OCI-LY1 (cell line): ENCODE measurements at regions not wholly inside any gene's neighbourhood (a gene's known extent, or its start where the extent isn't known, plus 50 kb on each side); places are given as distances from the start of the nearest gene placed in this dataset.

Experiments used
- H2AFZ ChIP-seq: fragments of 200-600 bp; sonication (generic), shearing (Covaris generic); 2 replicates; pipeline ENCODE4 v1.6.0; 2014; ENCODE audit warnings: antibody characterized with exemption, mild to moderate bottlenecking, low read length
- H3F3A ChIP-seq: fragments of 200-600 bp; sonication (generic), shearing (Covaris generic); 2 replicates; pipeline ENCODE4 v1.6.0; 2014; ENCODE audit warnings: mild to moderate bottlenecking, antibody characterized with exemption, low read length, moderate library complexity; ENCODE audit not compliant: insufficient read depth
- H3K27ac ChIP-seq: fragments of 200-600 bp; sonication (generic); 2 replicates; pipeline ENCODE4 v1.5.1; 2014; ENCODE audit warnings: low read length, mixed run types, mild to moderate bottlenecking, low read depth; ENCODE audit not compliant: poor library complexity, severe bottlenecking
- H3K27me3 ChIP-seq: fragments of 200-600 bp; sonication (generic); 2 replicates; pipeline ENCODE4 v1.6.0; 2014; ENCODE audit warnings: antibody characterized with exemption, mild to moderate bottlenecking, low read length, moderate library complexity; ENCODE audit not compliant: insufficient read depth
- H3K36me3 ChIP-seq: fragments of 200-600 bp; sonication (generic); 2 replicates; pipeline ENCODE4 v1.6.1; 2014; ENCODE audit warnings: mild to moderate bottlenecking, antibody characterized with exemption, low read length, moderate library complexity, mixed read lengths; ENCODE audit not compliant: insufficient read depth
- H3K4me1 ChIP-seq: fragments of 200-600 bp; sonication (generic); 2 replicates; pipeline ENCODE4 v1.5.1; 2014; ENCODE audit warnings: mild to moderate bottlenecking, low read length, moderate library complexity; ENCODE audit not compliant: insufficient read depth, severe bottlenecking
- H3K4me2 ChIP-seq: fragments of 200-600 bp; sonication (generic), shearing (Covaris generic); 2 replicates; pipeline ENCODE4 v1.6.1; 2014; ENCODE audit warnings: low read length
- H3K4me3 ChIP-seq: fragments of 200-600 bp; sonication (generic); 2 replicates; pipeline ENCODE4 v1.5.1; 2014; ENCODE audit warnings: low read length, low read depth, mild to moderate bottlenecking, mixed read lengths; ENCODE audit not compliant: poor library complexity, severe bottlenecking
- H3K79me2 ChIP-seq: fragments of 200-600 bp; shearing (Covaris generic); 2 replicates; pipeline ENCODE4 v1.6.1; 2016; ENCODE audit warnings: mixed run types, low read length, mixed read lengths; ENCODE audit not compliant: insufficient read depth
- H3K9ac ChIP-seq: fragments of 200-600 bp; sonication (generic), shearing (Covaris generic); 2 replicates; pipeline ENCODE4 v1.6.1; 2014; ENCODE audit warnings: mild to moderate bottlenecking, low read length, mixed read lengths
- H3K9me2 ChIP-seq: fragments of 200-600 bp; sonication (generic), shearing (Covaris generic); 2 replicates; pipeline ENCODE4 v1.6.1; 2014; ENCODE audit warnings: low read depth, mild to moderate bottlenecking, low read length, mixed read lengths
- H3K9me3 ChIP-seq: fragments of 200-600 bp; shearing (Covaris generic); 2 replicates; pipeline ENCODE4 v1.6.1; 2014; ENCODE audit warnings: low read length, mixed read lengths
- H4K20me1 ChIP-seq: fragments of 200-600 bp; sonication (generic), shearing (Covaris generic); 2 replicates; pipeline ENCODE4 v1.6.0; 2016; ENCODE audit warnings: mild to moderate bottlenecking, low read length; ENCODE audit not compliant: insufficient read depth
- CTCF ChIP-seq: fragments of 200-600 bp; sonication (generic), shearing (Covaris generic); IDR thresholded peaks from 2 replicates; pipeline ENCODE4 v1.5.1; 2017; ENCODE audit warnings: mild to moderate bottlenecking, antibody characterized with exemption, low read length, moderate library complexity, mixed read lengths
- EZH2 ChIP-seq: fragments of 200-600 bp; sonication (generic), shearing (Covaris generic); IDR thresholded peaks from 2 replicates; pipeline ENCODE4 v1.8.0; 2017; ENCODE audit warnings: borderline replicate concordance, mixed run types, mild to moderate bottlenecking, antibody characterized with exemption, low read length, moderate library complexity, mixed read lengths

GRCh38 chr2:19086231-19086651 is 272.2 kb downstream of the OSR1 start:
- Histone ChIP-seq H3K4me3 (no peak overlapping the region), H3K79me2 (no peaks in the 10 kb centered on the region), H3K27me3 (no peaks in the 10 kb centered on the region), H3K27ac (no peak overlapping the region), H3K36me3 (no peaks in the 10 kb centered on the region), H3F3A (no peaks in the 10 kb centered on the region), H4K20me1 (no peaks in the 10 kb centered on the region), H3K4me1 (no peaks in the 10 kb centered on the region), H3K9me2 (no peaks in the 10 kb centered on the region), H3K9ac (no peak overlapping the region), H3K4me2 (no peak overlapping the region), H2AFZ (no peak overlapping the region), H3K9me3 (no peaks in the 10 kb centered on the region)
- no peak for TF ChIP-seq EZH2
- TF ChIP-seq CTCF = no peak

GRCh38 chr2:19078709-19079108 is 279.7 kb downstream of the OSR1 start:
- Histone ChIP-seq H3K79me2 (no peaks in the 10 kb centered on the region), H3K4me1 (no peaks in the 10 kb centered on the region), H3K9ac (no peak overlapping the region), H3F3A (no peaks in the 10 kb centered on the region), H3K9me3 (no peaks in the 10 kb centered on the region), H3K4me3 (no peak overlapping the region), H4K20me1 (no peaks in the 10 kb centered on the region), H3K9me2 (no peaks in the 10 kb centered on the region), H3K27ac (no peak overlapping the region), H2AFZ (no peak overlapping the region), H3K27me3 (no peaks in the 10 kb centered on the region), H3K4me2 (no peak overlapping the region), H3K36me3 (no peaks in the 10 kb centered on the region)
- TF ChIP-seq EZH2 (no peak), CTCF (no peak)

GRCh38 chr2:19073522-19073921 is 284.9 kb downstream of the OSR1 start:
- no peak overlapping the region for H3K27ac ChIP-seq
- H3K27me3 ChIP-seq = no peaks in the 10 kb centered on the region
- H3K4me1 ChIP-seq = no peaks in the 10 kb centered on the region
- H3K9me2 ChIP-seq = no peaks in the 10 kb centered on the region
- no peak overlapping the region for H3K4me2 ChIP-seq
- no peak overlapping the region for H3K4me3 ChIP-seq
- no peak overlapping the region for H2AFZ ChIP-seq
- no peaks in the 10 kb centered on the region for H3K9me3 ChIP-seq
- no peaks in the 10 kb centered on the region for H4K20me1 ChIP-seq
- no peaks in the 10 kb centered on the region for H3F3A ChIP-seq
- H3K36me3 ChIP-seq = no peaks in the 10 kb centered on the region
- no peak overlapping the region for H3K9ac ChIP-seq
- TF ChIP-seq EZH2 (no peak), CTCF (no peak)
- no peaks in the 10 kb centered on the region for H3K79me2 ChIP-seq
